DOHH2 (cell line): ENCODE measurements at regions not wholly inside any gene's neighbourhood (a gene's known extent, or its start where the extent isn't known, plus 50 kb on each side); places are given as distances from the start of the nearest gene placed in this dataset.
"Not testable (repeated sequence)": the region's sequence is repeated elsewhere in the genome, so short reads cannot be mapped to it uniquely, and the experiment has no call there.

Experiments used
- EZH2phosphoT487 ChIP-seq: fragments of 200-600 bp; sonication (generic); IDR thresholded peaks from 2 replicates; pipeline ENCODE4 v1.6.1; 2017; ENCODE audit warnings: borderline replicate concordance, mild to moderate bottlenecking, antibody characterized with exemption, low read length, moderate library complexity, mixed read lengths
- TF ChIP-seq, protein P1 (sequence below): fragments of 200-600 bp; sonication (generic); IDR thresholded peaks from one replicate; pipeline ENCODE4 v1.5.1; 2014; ENCODE audit warnings: antibody characterized with exemption, mild to moderate bottlenecking, low read depth, low read length; ENCODE audit not compliant: poor library complexity, severe bottlenecking

DNA sequence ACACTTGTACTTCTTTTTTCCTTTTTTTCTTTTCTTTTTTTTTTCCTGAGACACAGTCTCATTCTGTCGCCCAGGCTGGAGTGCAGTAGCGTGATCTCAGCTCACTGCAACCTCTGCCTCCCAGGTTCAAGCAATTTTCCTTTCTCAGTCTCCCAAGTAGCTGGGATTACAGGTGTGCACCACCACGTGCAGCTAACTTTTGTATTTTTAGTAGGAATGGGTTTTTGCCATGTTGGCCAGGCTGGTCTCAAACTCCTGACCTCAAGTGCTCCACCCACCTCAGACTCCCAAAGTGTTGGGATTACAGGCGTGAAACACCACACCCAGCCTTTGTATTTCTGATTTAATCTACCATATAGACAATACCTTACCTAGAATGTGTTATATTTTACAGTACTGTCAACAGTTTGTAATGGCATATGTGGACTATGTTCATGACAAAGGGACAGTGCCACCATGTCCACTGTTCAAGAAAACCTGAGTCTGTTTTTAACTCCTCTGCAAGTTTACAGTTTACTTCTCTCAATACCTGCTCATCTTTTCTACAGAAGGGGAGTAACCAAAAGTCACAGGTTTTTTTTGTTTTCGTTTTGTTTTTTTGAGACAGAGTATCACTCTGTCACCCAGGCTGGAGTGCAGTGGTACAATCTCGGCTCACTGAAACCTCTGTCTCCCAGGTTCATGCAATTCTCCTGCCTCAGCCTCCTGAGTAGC is 223.9 kb upstream of the KLF14 start:
- TF ChIP-seq EZH2phosphoT487: not testable (repeated sequence)
- TF ChIP-seq, protein P1, sequence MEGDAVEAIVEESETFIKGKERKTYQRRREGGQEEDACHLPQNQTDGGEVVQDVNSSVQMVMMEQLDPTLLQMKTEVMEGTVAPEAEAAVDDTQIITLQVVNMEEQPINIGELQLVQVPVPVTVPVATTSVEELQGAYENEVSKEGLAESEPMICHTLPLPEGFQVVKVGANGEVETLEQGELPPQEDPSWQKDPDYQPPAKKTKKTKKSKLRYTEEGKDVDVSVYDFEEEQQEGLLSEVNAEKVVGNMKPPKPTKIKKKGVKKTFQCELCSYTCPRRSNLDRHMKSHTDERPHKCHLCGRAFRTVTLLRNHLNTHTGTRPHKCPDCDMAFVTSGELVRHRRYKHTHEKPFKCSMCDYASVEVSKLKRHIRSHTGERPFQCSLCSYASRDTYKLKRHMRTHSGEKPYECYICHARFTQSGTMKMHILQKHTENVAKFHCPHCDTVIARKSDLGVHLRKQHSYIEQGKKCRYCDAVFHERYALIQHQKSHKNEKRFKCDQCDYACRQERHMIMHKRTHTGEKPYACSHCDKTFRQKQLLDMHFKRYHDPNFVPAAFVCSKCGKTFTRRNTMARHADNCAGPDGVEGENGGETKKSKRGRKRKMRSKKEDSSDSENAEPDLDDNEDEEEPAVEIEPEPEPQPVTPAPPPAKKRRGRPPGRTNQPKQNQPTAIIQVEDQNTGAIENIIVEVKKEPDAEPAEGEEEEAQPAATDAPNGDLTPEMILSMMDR: not testable (repeated sequence)
